ENCODE measurements at regions not wholly inside any gene's neighbourhood (a gene's known extent, or its start where the extent isn't known, plus 50 kb on each side); places are given as distances from the start of the nearest gene placed in this dataset.
"Not testable (repeated sequence)": the region's sequence is repeated elsewhere in the genome, so short reads cannot be mapped to it uniquely, and the experiment has no call there.

GRCh38 chr20:48490341-48490740 lies 337.5 kb downstream of the PREX1 start:
- not testable (repeated sequence) for H3K9me3 Mint-ChIP-seq; H3K4me3 Mint-ChIP-seq; H3K27me3 Mint-ChIP-seq; H3K27ac Mint-ChIP-seq; H3K36me3 Mint-ChIP-seq (ENCODE audit: low read depth); H3K4me1 Mint-ChIP-seq (ENCODE audit: low read depth)

- Mint-ChIP-seq H3K9me3 (no peaks in the 10 kb centered on the region), H3K27ac (no peak overlapping the region), H3K4me3 (no peak overlapping the region), H3K27me3 (peaks cover 8% of the 10 kb centered on the region), H3K4me1 (ENCODE audit: low read depth) (no peaks in the 10 kb centered on the region), H3K36me3 (ENCODE audit: low read depth) (no peaks in the 10 kb centered on the region)
Observed at GRCh38 chr20:48489656-48490055, 338.1 kb downstream of the PREX1 start.

GRCh38 chr20:48489046-48489463 lies 338.7 kb downstream of the PREX1 start:
- Mint-ChIP-seq H3K4me1 (ENCODE audit: low read depth) (no peaks in the 10 kb centered on the region), H3K36me3 (ENCODE audit: low read depth) (no peaks in the 10 kb centered on the region), H3K27ac (no peak overlapping the region), H3K9me3 (no peaks in the 10 kb centered on the region), H3K4me3 (no peak overlapping the region), H3K27me3 (peaks cover 8% of the 10 kb centered on the region)

GRCh38 chr20:48488334-48489034 lies 339.3 kb downstream of the PREX1 start:
- H3K27ac Mint-ChIP-seq; H3K27me3 Mint-ChIP-seq; H3K9me3 Mint-ChIP-seq; H3K36me3 Mint-ChIP-seq (ENCODE audit: low read depth); H3K4me3 Mint-ChIP-seq; H3K4me1 Mint-ChIP-seq (ENCODE audit: low read depth): not testable (repeated sequence)

GRCh38 chr20:48486065-48486464 lies 341.7 kb downstream of the PREX1 start:
- Mint-ChIP-seq H3K9me3 (no peaks in the 10 kb centered on the region), H3K27me3 (peaks cover 11% of the 10 kb centered on the region), H3K36me3 (ENCODE audit: low read depth) (no peaks in the 10 kb centered on the region), H3K4me3 (no peak overlapping the region), H3K4me1 (ENCODE audit: low read depth) (no peaks in the 10 kb centered on the region), H3K27ac (no peak overlapping the region)

GRCh38 chr20:48485153-48485552 lies 342.6 kb downstream of the PREX1 start:
- peaks cover 18% of the 10 kb centered on the region for H3K27me3 Mint-ChIP-seq
- H3K36me3 Mint-ChIP-seq (ENCODE audit: low read depth); H3K27ac Mint-ChIP-seq; H3K4me3 Mint-ChIP-seq; H3K4me1 Mint-ChIP-seq (ENCODE audit: low read depth); H3K9me3 Mint-ChIP-seq: not testable (repeated sequence)

- no peaks in the 10 kb centered on the region for H3K36me3 Mint-ChIP-seq (ENCODE audit: low read depth)
- no peaks in the 10 kb centered on the region for H3K4me1 Mint-ChIP-seq (ENCODE audit: low read depth)
- H3K9me3 Mint-ChIP-seq = no peaks in the 10 kb centered on the region
- H3K27me3 Mint-ChIP-seq = peaks cover 28% of the 10 kb centered on the region
- H3K27ac Mint-ChIP-seq = no peak overlapping the region
- no peak overlapping the region for H3K4me3 Mint-ChIP-seq
Observed at GRCh38 chr20:48483334-48484066, 344.3 kb downstream of the PREX1 start.

- Mint-ChIP-seq H3K36me3 (ENCODE audit: low read depth) (no peaks in the 10 kb centered on the region), H3K4me1 (ENCODE audit: low read depth) (no peaks in the 10 kb centered on the region), H3K4me3 (no peak overlapping the region), H3K27ac (no peak overlapping the region), H3K9me3 (no peaks in the 10 kb centered on the region), H3K27me3 (peaks cover 28% of the 10 kb centered on the region)
Observed at GRCh38 chr20:48482790-48483189, 345.0 kb downstream of the PREX1 start.

GRCh38 chr20:48480216-48480772 lies 347.5 kb downstream of the PREX1 start:
- Mint-ChIP-seq H3K27ac (no peak overlapping the region), H3K4me3 (no peak overlapping the region), H3K4me1 (ENCODE audit: low read depth) (no peaks in the 10 kb centered on the region), H3K27me3 (peaks cover 27% of the 10 kb centered on the region), H3K9me3 (no peaks in the 10 kb centered on the region), H3K36me3 (ENCODE audit: low read depth) (no peaks in the 10 kb centered on the region)

- H3K9me3 Mint-ChIP-seq = no peaks in the 10 kb centered on the region
- peaks cover 27% of the 10 kb centered on the region for H3K27me3 Mint-ChIP-seq
- no peaks in the 10 kb centered on the region for H3K4me1 Mint-ChIP-seq (ENCODE audit: low read depth)
- no peaks in the 10 kb centered on the region for H3K36me3 Mint-ChIP-seq (ENCODE audit: low read depth)
- no peak overlapping the region for H3K27ac Mint-ChIP-seq
- no peak overlapping the region for H3K4me3 Mint-ChIP-seq
Observed at GRCh38 chr20:48478806-48479585, 348.8 kb downstream of the PREX1 start.

- H3K4me1 Mint-ChIP-seq (ENCODE audit: low read depth) = no peaks in the 10 kb centered on the region
- H3K27ac Mint-ChIP-seq = no peak overlapping the region
- no peak overlapping the region for H3K4me3 Mint-ChIP-seq
- no peaks in the 10 kb centered on the region for H3K9me3 Mint-ChIP-seq
- H3K36me3 Mint-ChIP-seq (ENCODE audit: low read depth) = no peaks in the 10 kb centered on the region
- peaks cover 27% of the 10 kb centered on the region for H3K27me3 Mint-ChIP-seq
Observed at GRCh38 chr20:48478370-48478769, 349.4 kb downstream of the PREX1 start.

- no peak overlapping the region for H3K27ac Mint-ChIP-seq
- peaks cover 26% of the 10 kb centered on the region for H3K27me3 Mint-ChIP-seq
Observed at GRCh38 chr20:48476854-48477253, 350.9 kb downstream of the PREX1 start.

GRCh38 chr20:48474022-48474421 lies 353.8 kb downstream of the PREX1 start:
- no peaks in the 10 kb centered on the region for H3K9me3 Mint-ChIP-seq
- no peak overlapping the region for H3K4me3 Mint-ChIP-seq
- no peaks in the 10 kb centered on the region for H3K4me1 Mint-ChIP-seq (ENCODE audit: low read depth)
- peaks cover 8% of the 10 kb centered on the region for H3K27me3 Mint-ChIP-seq
- no peak overlapping the region for H3K27ac Mint-ChIP-seq
- no peaks in the 10 kb centered on the region for H3K36me3 Mint-ChIP-seq (ENCODE audit: low read depth)

More at GRCh38 chr20:48476854-48477253, 350.9 kb downstream of the PREX1 start:
- Mint-ChIP-seq H3K4me1 (ENCODE audit: low read depth) (no peaks in the 10 kb centered on the region), H3K9me3 (no peaks in the 10 kb centered on the region), H3K4me3 (no peak overlapping the region), H3K36me3 (ENCODE audit: low read depth) (no peaks in the 10 kb centered on the region)

GRCh38 chr20:48471759-48472408 lies 355.9 kb downstream of the PREX1 start:
- Mint-ChIP-seq H3K27ac (no peak overlapping the region), H3K36me3 (ENCODE audit: low read depth) (no peaks in the 10 kb centered on the region), H3K27me3 (peaks cover 1% of the 10 kb centered on the region), H3K4me3 (no peak overlapping the region), H3K4me1 (ENCODE audit: low read depth) (no peaks in the 10 kb centered on the region), H3K9me3 (no peaks in the 10 kb centered on the region)
